GM19372 (cell line): ENCODE measurements at regions not wholly inside any gene's neighbourhood (a gene's known extent, or its start where the extent isn't known, plus 50 kb on each side); places are given as distances from the start of the nearest gene placed in this dataset.

ENCODE experiments used
- ATAC-seq: cut with Tn5 transposase; IDR thresholded peaks from one replicate; pipeline ENCODE4 v1.9.1; 2021; ENCODE audit warnings: mild to moderate bottlenecking, low read depth, moderate library complexity; ENCODE audit not compliant: unreplicated experiment

GRCh38 chr1:178973652-178974101, 52.0 kb upstream of the FAM20B start:
- ATAC-seq: peak; percentile 51
